HCT116 (cell line): ENCODE measurements at regions not wholly inside any gene's neighbourhood (a gene's known extent, or its start where the extent isn't known, plus 50 kb on each side); places are given as distances from the start of the nearest gene placed in this dataset.

Source experiments
- CBX3 ChIP-seq: IDR thresholded peaks from 2 replicates; pipeline ENCODE4 v1.6.1; 2012; ENCODE audit warnings: low read depth
- CTCF ChIP-seq, 3 experiments: fragments of 200-600 bp in 1 of 3; sonication (generic) in 1 of 3; IDR thresholded peaks in 2 of 3; conservative IDR thresholded peaks in 1 of 3; 2 replicates each; pipeline ENCODE4 v1.5.1; 2012 to 2017; ENCODE audit warnings: low read depth in 2 of 3, low read length in 2 of 3, antibody characterized with exemption in 1 of 3, borderline replicate concordance in 1 of 3, control low read depth in 1 of 3, mild to moderate bottlenecking in 1 of 3, mixed read lengths in 1 of 3, mixed run types in 1 of 3, moderate library complexity in 1 of 3; ENCODE audit not compliant: insufficient read depth in 1 of 3
- EGR1 ChIP-seq: IDR thresholded peaks from 2 replicates; pipeline ENCODE4 v1.6.1; 2012; ENCODE audit warnings: low read depth
- EZH2phosphoT487 ChIP-seq: fragments of 200-600 bp; IDR thresholded peaks from 2 replicates; pipeline ENCODE4 v1.6.1; 2018; ENCODE audit warnings: antibody characterized with exemption, borderline replicate concordance
- POLR2A ChIP-seq: IDR thresholded peaks from 2 replicates; pipeline ENCODE4 v1.7.0; 2011; ENCODE audit warnings: borderline replicate concordance; ENCODE audit not compliant: insufficient read depth, insufficient read length; ENCODE audit errors: extremely low read depth
- POLR2AphosphoS5 ChIP-seq: IDR thresholded peaks from 2 replicates; pipeline ENCODE4 v1.6.1; 2011; ENCODE audit warnings: mild to moderate bottlenecking, low read depth, low read length, moderate library complexity
- RAD21 ChIP-seq: IDR thresholded peaks from 2 replicates; pipeline ENCODE4 v1.6.1; 2012; ENCODE audit warnings: low read depth, mild to moderate bottlenecking
- TCF7L2 ChIP-seq: IDR thresholded peaks from 2 replicates; pipeline ENCODE4 v1.7.0; 2011; ENCODE audit warnings: borderline replicate concordance, inconsistent platforms; ENCODE audit not compliant: insufficient read depth, insufficient read length; ENCODE audit errors: extremely low read depth
- YY1 ChIP-seq: IDR thresholded peaks from 2 replicates; pipeline ENCODE4 v1.6.1; 2011; ENCODE audit warnings: low read length, low read depth, moderate library complexity, mild to moderate bottlenecking; ENCODE audit not compliant: insufficient replicate concordance; ENCODE audit errors: extremely low read depth

- TF ChIP-seq CTCF (IDR thresholded peaks at IDR 0.05 in 2 of 3, conservative IDR thresholded peaks at IDR 0.05 in 1 of 3; ENCODE audit: borderline replicate concordance in 1 of 3, insufficient read depth in 1 of 3, low read depth in 2 of 3, low read length in 2 of 3): no peak
- TF ChIP-seq YY1: no peak
- TF ChIP-seq RAD21: no peak
- no peak for TF ChIP-seq EGR1
- TF ChIP-seq CBX3: no peak
- no peak for TF ChIP-seq EZH2phosphoT487
- TF ChIP-seq POLR2A: no peak
- TF ChIP-seq TCF7L2: no peak
- no peak for TF ChIP-seq POLR2AphosphoS5
These were observed 181.1 kb downstream of the MYCN start for GRCh38 chr2:16121231-16121985.
